Large intestine (tissue), 3 donors: ENCODE measurements at regions not wholly inside any gene's neighbourhood (a gene's known extent, or its start where the extent isn't known, plus 50 kb on each side); places are given as distances from the start of the nearest gene placed in this dataset.

ENCODE experiments used
- DNase-seq, 2 donors: peaks; one replicate each; pipeline versions ENCODE4 v3.0.0 to v3.0.0-alpha.2; 2013
- H3K27ac ChIP-seq: one replicate; pipeline ENCODE4 v1.5.1; 2013; ENCODE audit warnings: low read length
- H3K27me3 ChIP-seq: 2 replicates; pipeline ENCODE4 v1.6.1; 2013; ENCODE audit warnings: low read length; ENCODE audit not compliant: control insufficient read depth, insufficient read depth
- H3K36me3 ChIP-seq: 2 replicates; pipeline ENCODE4 v1.6.1; 2013; ENCODE audit warnings: low read length; ENCODE audit not compliant: control insufficient read depth, insufficient read depth
- H3K4me1 ChIP-seq: one replicate; pipeline ENCODE4 v1.6.1; 2013; ENCODE audit warnings: low read length; ENCODE audit not compliant: control insufficient read depth, insufficient read depth
- H3K4me3 ChIP-seq: one replicate; pipeline ENCODE4 v1.5.1; 2013; ENCODE audit warnings: low read length
- H3K9me3 ChIP-seq: one replicate; pipeline ENCODE4 v1.6.1; 2013; ENCODE audit warnings: mild to moderate bottlenecking, low read depth, low read length, moderate library complexity; ENCODE audit not compliant: control insufficient read depth
- WGBS: methylation state at CpG from one replicate; pipeline ENCODE4 v1.1.5; 2013; ENCODE audit warnings: low lambda C conversion rate; ENCODE audit not compliant: insufficient coverage; 5-methylcytosine and 5-hydroxymethylcytosine counted together

DNA sequence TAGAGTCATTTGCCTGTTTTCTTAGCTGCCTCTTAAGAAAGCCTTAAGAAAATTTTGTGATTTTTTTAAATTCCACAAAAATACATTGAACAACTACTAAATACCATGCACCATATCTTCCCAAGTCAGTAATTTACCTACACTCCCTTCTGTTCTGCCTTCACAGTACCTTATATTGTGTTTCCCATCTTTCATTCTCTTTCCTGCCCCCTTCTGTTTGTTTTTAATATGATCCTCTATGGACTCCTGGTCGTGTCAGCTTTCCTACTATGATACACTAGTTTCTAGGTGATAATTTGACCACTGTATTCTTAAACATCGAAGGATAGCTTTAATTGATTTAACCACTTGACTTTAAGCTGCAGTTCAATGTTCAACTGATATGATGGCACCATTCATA, 297.7 kb upstream of the HAND2 start:
- Histone ChIP-seq H3K4me3 (no peak overlapping the region), H3K27ac (no peak overlapping the region), H3K36me3 (no peaks in the 10 kb centered on the region), H3K27me3 (no peaks in the 10 kb centered on the region), H3K9me3 (no peaks in the 10 kb centered on the region), H3K4me1 (no peaks in the 10 kb centered on the region)
- DNase-seq = no peak
- WGBS = no CpG with 5 or more reads among the region's 2 CpGs

DNA sequence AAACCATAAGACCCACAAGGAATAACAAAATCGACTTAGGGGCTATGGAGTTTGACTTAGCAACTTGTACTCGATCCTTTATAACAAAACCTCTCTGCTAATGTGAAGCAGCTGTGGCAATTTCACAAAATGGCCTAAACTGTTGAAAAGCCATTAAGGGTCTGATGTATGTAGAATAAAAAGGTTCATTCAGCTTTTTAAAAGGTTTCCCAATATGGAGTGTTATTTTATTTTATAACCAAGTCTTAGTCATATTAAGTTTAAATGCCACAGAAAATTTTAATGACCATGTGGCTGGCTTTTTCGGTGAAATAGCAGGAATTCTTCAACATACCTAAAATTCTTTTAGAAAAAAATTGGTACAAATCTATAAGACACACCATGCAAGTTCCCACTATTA, 291.8 kb upstream of the HAND2 start:
- H3K27ac ChIP-seq = no peak overlapping the region
- H3K4me1 ChIP-seq = no peaks in the 10 kb centered on the region
- no peaks in the 10 kb centered on the region for H3K27me3 ChIP-seq
- H3K9me3 ChIP-seq = no peaks in the 10 kb centered on the region
- H3K4me3 ChIP-seq = no peak overlapping the region
- no peak for DNase-seq
- no CpG with 5 or more reads among the region's 3 CpGs for WGBS
- no peaks in the 10 kb centered on the region for H3K36me3 ChIP-seq

DNA sequence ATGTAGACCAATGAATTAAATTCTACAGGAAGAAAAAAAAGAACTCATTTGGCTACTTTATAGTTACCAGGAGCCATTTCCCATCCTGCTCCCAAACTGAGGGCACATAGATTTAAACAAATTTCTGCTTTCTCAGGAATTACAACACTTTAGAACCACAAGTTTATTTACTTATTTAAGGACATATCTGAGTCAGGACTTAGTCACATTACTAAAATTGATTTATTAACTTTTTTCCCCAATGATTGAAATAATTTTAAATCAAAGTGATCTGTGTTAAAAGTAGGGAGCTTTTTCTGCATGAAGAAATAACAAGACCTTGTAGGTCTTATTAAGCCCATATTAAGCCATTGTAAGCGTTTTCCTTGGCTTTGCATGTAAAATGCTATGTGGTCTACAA, 291.0 kb upstream of the HAND2 start:
- Histone ChIP-seq H3K4me3 (no peak overlapping the region), H3K9me3 (no peaks in the 10 kb centered on the region), H3K27me3 (no peaks in the 10 kb centered on the region), H3K27ac (no peak overlapping the region), H3K36me3 (no peaks in the 10 kb centered on the region), H3K4me1 (no peaks in the 10 kb centered on the region)
- WGBS = 57% methylated on average over 1 of the region's 1 CpG
- DNase-seq = no peak

DNA sequence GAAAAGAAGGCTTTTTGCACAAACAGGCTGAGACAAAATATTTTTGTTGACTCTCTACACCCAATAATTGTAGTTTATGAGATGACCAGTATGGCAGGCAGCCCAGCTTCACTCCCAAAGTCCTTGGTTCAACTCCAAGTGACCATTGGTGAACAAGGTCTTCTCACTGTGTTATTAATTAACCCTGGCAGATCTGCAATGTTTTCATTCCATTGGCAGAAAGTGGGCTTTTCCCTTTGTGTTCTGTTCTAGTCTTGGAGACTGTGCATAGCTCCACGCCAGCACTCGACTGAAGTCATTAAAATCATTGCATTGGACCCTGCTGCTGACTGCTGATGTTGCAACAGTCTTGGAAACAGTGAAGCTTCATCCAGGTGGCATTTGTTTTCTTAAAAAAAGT, 277.3 kb upstream of the HAND2 start:
- Histone ChIP-seq H3K36me3 (no peaks in the 10 kb centered on the region), H3K4me1 (no peaks in the 10 kb centered on the region), H3K27ac (no peak overlapping the region), H3K9me3 (no peaks in the 10 kb centered on the region), H3K4me3 (no peak overlapping the region), H3K27me3 (no peaks in the 10 kb centered on the region)
- WGBS = no CpG with 5 or more reads among the region's 2 CpGs
- DNase-seq = no peak

DNA sequence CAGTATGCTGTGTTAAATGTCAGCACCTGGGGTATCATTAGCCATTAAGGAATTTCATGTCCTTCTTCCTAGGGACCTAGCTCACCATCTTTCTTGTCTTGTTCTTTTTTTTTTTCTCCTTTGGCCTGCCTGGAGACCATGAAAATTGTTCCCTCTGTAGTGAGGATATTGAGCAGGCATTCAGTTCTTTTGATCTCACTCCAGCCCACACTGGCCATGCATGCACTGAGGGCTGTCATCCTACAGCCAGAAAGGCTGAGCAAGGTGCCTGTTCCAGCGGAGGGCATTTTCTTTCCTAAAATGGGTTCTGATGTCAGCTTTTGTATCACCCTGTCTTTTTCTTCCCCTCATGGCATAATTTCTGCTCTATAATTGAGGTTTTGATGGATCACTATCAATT, 275.9 kb upstream of the HAND2 start:
- no peaks in the 10 kb centered on the region for H3K9me3 ChIP-seq
- no peaks in the 10 kb centered on the region for H3K4me1 ChIP-seq
- no peak overlapping the region for H3K4me3 ChIP-seq
- H3K27me3 ChIP-seq = no peaks in the 10 kb centered on the region
- H3K27ac ChIP-seq = no peak overlapping the region
- DNase-seq = no peak
- no peaks in the 10 kb centered on the region for H3K36me3 ChIP-seq
- WGBS = no CpG with 5 or more reads among the region's 1 CpG

DNA sequence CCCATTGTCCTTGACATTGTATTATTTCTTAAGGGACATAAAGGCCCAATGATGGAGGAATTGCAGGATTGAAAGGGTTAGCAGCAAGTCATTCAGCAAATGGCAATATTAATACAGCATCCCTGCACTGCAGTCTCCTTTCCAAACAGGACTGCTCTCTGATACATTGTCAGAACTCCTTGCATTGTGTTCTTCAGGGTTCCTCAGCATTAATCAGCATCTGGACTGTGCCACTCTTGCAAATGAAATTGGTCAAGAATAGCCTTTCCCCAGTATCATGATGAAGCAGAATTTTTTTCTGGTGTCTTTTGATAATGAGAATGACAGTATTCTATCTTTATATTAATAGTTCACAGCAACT, 272.6 kb upstream of the HAND2 start:
- H3K27ac ChIP-seq = no peak overlapping the region
- no peaks in the 10 kb centered on the region for H3K4me1 ChIP-seq
- no peak overlapping the region for H3K4me3 ChIP-seq
- no peak for DNase-seq
- no peaks in the 10 kb centered on the region for H3K27me3 ChIP-seq
- no peaks in the 10 kb centered on the region for H3K9me3 ChIP-seq
- no peaks in the 10 kb centered on the region for H3K36me3 ChIP-seq

DNA sequence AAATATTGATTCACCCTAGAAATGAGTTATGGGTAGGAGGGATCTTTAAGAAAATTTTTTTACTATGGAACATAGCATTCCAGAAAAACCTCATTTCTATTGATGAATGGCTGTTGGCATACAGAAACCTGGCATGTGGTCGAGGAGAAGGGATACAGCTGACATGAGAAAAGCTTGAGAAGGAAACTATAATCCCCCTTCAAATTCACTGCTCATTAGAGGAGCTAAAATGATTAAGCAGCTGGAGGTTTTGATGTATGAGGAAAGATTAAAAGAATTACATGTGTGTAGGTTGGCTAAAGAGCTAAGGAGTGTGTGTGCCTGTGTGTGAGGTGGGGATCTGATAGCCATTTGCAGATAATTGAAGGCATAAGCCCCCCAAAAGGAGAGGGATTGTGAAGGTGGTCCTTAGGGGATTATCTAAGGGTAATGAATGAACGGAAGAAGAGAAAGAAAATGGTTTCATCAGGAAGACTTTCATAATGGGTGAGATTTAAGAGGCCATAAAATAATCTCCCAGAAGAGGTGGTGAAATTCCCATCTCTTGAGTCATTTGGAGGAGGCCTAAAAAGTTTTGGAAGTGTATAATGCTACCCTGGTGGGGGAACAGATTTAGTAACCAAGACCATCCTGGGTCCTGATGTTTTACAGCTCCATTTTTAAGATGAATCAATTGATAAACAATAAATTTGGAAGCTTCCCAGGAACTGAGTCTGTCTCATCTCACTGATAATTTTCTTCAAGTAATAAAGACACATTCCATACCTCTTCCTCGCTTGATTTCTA, 272.0 kb upstream of the HAND2 start:
- Histone ChIP-seq H3K27me3 (no peaks in the 10 kb centered on the region), H3K27ac (no peak overlapping the region), H3K4me3 (no peak overlapping the region), H3K4me1 (no peaks in the 10 kb centered on the region), H3K9me3 (no peaks in the 10 kb centered on the region), H3K36me3 (no peaks in the 10 kb centered on the region)
- 70% methylated on average over 3 of the region's 3 CpGs for WGBS
- no peak for DNase-seq

DNA sequence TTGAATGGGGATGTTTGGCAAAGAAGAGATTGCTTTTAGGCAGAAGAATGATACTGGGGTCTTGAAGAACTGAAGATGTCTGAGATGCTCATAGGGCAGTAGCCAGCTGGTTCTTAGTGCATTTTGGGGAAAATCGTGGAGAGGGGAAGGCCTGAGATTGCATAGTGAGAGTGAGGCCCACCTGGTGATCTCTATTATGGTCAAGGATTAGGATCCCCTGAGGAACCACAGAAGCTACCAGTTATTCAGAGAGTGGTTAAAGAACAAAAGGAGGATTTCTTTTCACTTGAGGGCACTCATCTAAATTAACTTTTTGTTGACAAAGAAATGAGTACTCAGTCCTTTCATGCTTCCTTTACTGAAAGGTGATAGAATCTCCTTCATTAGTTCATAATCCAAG, 271.3 kb upstream of the HAND2 start:
- no CpG with 5 or more reads among the region's 1 CpG for WGBS
- Histone ChIP-seq H3K9me3 (no peaks in the 10 kb centered on the region), H3K27me3 (no peaks in the 10 kb centered on the region), H3K4me3 (no peak overlapping the region), H3K27ac (no peak overlapping the region), H3K36me3 (no peaks in the 10 kb centered on the region), H3K4me1 (no peaks in the 10 kb centered on the region)
- no peak for DNase-seq

DNA sequence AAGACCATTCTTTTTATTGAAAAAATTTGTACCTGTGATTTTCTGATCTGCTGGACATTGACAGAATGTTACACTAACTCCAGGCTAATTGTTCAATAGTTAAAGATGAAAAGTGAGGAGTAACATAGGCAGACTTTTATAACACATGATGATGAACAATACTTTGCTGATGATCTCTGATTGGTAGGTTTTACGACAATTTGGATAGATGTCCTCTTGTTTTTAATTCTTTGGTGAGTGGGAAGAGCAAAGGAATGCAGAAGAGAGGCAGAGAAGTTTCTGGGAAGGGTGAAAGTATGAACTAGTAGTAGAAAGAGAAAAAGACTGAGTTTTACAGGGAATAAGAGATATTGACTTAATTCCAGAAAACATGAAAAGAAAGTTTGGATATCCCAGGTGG, 267.3 kb upstream of the HAND2 start:
- no peak overlapping the region for H3K27ac ChIP-seq
- no peaks in the 10 kb centered on the region for H3K4me1 ChIP-seq
- no peaks in the 10 kb centered on the region for H3K9me3 ChIP-seq
- 83% methylated on average over 1 of the region's 1 CpG for WGBS
- DNase-seq = no peak
- no peak overlapping the region for H3K4me3 ChIP-seq
- H3K36me3 ChIP-seq = no peaks in the 10 kb centered on the region
- no peaks in the 10 kb centered on the region for H3K27me3 ChIP-seq

DNA sequence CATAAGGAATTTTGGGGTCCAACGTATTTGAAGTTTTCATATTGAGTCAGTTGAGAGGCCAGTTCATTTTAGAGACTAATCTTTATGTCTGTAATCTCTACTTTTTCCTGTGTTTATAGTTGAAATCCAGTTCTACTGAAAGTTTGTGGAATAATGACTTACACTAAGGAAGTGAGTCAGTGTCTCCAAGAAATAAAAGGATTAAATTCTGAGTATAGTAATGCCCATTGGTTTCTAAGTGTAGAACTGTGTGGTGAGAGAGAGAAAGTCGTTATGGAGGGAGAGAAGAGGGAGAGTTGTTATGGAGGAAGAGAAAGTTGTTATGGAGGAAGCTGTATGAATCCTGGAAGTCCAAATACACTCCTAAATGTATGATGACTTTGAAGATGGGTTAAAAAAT, 264.6 kb upstream of the HAND2 start:
- H3K27me3 ChIP-seq = no peaks in the 10 kb centered on the region
- H3K4me3 ChIP-seq = no peak overlapping the region
- H3K27ac ChIP-seq = no peak overlapping the region
- no peaks in the 10 kb centered on the region for H3K36me3 ChIP-seq
- WGBS = 50% methylated on average over 1 of the region's 2 CpGs
- no peaks in the 10 kb centered on the region for H3K9me3 ChIP-seq
- no peak for DNase-seq
- no peaks in the 10 kb centered on the region for H3K4me1 ChIP-seq

DNA sequence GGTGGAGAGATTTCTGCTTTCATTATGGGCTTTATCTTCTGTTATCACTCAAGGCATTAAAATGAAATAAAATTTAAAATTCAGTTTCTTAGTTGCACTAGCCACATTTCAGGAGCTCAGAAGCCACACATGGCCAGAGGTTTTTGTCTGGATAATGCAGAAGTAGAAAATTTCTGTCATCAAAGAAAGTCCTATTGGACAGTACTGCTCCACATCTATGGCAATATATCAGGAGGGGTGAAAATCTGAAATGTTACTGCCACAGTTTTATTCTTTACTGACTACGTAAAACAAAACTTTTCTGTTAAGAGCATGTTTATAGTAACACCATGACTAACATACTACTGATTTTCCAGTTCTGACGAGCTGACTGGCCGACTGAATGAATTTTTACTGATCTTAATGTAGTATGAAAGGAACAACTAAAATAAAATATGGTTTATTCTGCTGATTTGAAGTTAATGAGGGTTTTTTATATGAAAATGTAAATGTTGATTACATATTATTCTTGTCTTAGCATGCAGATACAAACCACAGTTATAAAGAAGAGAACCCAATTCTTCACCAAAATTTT, 264.0 kb upstream of the HAND2 start:
- no peaks in the 10 kb centered on the region for H3K9me3 ChIP-seq
- no peaks in the 10 kb centered on the region for H3K27me3 ChIP-seq
- WGBS = 92% methylated on average over 2 of the region's 3 CpGs
- no peaks in the 10 kb centered on the region for H3K36me3 ChIP-seq
- H3K4me3 ChIP-seq = no peak overlapping the region
- H3K27ac ChIP-seq = no peak overlapping the region
- H3K4me1 ChIP-seq = no peaks in the 10 kb centered on the region
- DNase-seq = no peak
